Neural progenitor cell (in vitro differentiated cells): ENCODE measurements at regions not wholly inside any gene's neighbourhood (a gene's known extent, or its start where the extent isn't known, plus 50 kb on each side); places are given as distances from the start of the nearest gene placed in this dataset.

ENCODE experiments used
- EZH2 ChIP-seq: fragments of 200-600 bp; sonication (generic); IDR thresholded peaks from 2 replicates; pipeline ENCODE4 v1.6.1; 2017; ENCODE audit warnings: antibody characterized with exemption, mild to moderate bottlenecking, moderate library complexity
- EZH2phosphoT487 ChIP-seq: fragments of 200-600 bp; sonication (generic); IDR thresholded peaks from 2 replicates; pipeline ENCODE4 v1.6.1; 2017; ENCODE audit warnings: antibody characterized with exemption
- TF ChIP-seq, protein P1 (sequence below): fragments of 200-600 bp; sonication (generic); IDR thresholded peaks from 2 replicates; pipeline ENCODE4 v1.5.1; 2017; ENCODE audit warnings: antibody characterized with exemption, mild to moderate bottlenecking

DNA sequence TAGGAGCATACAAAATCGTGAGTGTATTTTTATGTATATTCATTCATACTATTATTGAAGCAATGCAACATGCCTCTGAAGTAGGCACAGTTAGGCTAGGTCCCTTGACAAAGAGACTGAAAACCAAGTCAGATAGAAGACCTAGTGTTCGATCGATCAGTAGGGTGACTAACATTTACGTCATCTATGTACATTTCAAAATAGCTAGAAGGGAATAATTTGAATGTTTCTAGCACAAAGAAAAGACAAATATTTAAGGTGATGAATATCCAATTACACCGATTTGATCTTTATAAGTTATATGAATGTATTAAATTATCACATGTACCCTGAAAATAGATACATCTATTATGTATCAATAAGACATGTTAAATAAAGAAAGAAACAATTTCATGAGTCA is 610.1 kb downstream of the TOX3 start:
- TF ChIP-seq, protein P1, sequence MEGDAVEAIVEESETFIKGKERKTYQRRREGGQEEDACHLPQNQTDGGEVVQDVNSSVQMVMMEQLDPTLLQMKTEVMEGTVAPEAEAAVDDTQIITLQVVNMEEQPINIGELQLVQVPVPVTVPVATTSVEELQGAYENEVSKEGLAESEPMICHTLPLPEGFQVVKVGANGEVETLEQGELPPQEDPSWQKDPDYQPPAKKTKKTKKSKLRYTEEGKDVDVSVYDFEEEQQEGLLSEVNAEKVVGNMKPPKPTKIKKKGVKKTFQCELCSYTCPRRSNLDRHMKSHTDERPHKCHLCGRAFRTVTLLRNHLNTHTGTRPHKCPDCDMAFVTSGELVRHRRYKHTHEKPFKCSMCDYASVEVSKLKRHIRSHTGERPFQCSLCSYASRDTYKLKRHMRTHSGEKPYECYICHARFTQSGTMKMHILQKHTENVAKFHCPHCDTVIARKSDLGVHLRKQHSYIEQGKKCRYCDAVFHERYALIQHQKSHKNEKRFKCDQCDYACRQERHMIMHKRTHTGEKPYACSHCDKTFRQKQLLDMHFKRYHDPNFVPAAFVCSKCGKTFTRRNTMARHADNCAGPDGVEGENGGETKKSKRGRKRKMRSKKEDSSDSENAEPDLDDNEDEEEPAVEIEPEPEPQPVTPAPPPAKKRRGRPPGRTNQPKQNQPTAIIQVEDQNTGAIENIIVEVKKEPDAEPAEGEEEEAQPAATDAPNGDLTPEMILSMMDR: no peak
- TF ChIP-seq EZH2: no peak
- no peak for TF ChIP-seq EZH2phosphoT487
